GM13976 (cell line): ENCODE measurements at regions not wholly inside any gene's neighbourhood (a gene's known extent, or its start where the extent isn't known, plus 50 kb on each side); places are given as distances from the start of the nearest gene placed in this dataset.
"Not testable (repeated sequence)": the region's sequence is repeated elsewhere in the genome, so short reads cannot be mapped to it uniquely, and the experiment has no call there.

ENCODE experiments used
- DNase-seq: peaks from one replicate; pipeline ENCODE4 v3.0.0; 2012; ENCODE audit warnings: low spot score
- in situ Hi-C: fragments of 300-500 bp; cut with MboI; formaldehyde crosslinking; loops from one replicate; pipeline ENCODE4 v1.12.0; 2022; ENCODE audit warnings: low sequenced_read_pairs, mixed read lengths, inconsistent platforms; ENCODE audit not compliant: unreplicated experiment
- TF ChIP-seq, protein P1 (sequence below): IDR thresholded peaks from 2 replicates; pipeline ENCODE4 v1.5.1; 2012; ENCODE audit warnings: borderline replicate concordance, mild to moderate bottlenecking; ENCODE audit not compliant: insufficient read depth; ENCODE audit errors: extremely low read depth, missing control alignments, control extremely low read depth

DNA sequence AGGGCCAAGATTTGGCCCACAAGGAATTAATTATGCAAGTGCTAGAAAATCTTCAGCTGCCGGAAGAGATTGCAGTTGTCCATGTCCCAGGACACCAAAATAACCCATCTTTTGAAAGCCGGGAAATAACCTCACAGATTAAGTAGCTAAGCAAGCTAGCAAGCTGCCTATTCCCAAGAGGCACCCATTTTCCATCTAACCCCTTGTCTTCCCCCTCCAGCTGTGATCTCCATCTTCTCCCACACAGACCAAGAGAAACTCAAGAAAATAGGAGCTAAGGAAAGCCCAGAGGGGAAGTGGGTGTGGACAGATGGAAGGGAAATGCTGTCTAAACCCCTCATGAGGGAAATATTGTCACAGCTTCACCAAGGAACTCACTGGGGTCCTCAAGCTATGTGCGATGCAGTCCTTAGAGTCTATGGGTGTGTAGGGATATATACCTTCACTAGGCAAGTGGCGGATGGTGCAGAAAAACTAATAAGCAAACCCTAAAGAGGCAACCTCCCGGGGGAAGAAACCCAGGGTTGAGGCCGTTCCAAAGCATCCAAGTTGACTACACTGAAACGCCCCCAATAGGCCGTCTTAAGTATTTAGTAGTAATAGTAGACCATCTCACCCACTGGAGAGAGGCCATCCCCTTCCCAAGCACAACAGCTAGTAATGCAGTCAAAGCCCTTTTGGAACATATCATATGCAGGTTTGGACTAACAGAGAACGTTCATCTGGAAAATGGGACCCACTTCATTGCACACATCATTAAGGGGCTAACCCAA is 64.3 kb upstream of the PRSS16 start:
- in situ Hi-C loops, result loop anchor here (25.0 kb wide), 1 partner anchor 329 kb away; no protein-coding TSS in a partner anchor
- TF ChIP-seq, protein P1, sequence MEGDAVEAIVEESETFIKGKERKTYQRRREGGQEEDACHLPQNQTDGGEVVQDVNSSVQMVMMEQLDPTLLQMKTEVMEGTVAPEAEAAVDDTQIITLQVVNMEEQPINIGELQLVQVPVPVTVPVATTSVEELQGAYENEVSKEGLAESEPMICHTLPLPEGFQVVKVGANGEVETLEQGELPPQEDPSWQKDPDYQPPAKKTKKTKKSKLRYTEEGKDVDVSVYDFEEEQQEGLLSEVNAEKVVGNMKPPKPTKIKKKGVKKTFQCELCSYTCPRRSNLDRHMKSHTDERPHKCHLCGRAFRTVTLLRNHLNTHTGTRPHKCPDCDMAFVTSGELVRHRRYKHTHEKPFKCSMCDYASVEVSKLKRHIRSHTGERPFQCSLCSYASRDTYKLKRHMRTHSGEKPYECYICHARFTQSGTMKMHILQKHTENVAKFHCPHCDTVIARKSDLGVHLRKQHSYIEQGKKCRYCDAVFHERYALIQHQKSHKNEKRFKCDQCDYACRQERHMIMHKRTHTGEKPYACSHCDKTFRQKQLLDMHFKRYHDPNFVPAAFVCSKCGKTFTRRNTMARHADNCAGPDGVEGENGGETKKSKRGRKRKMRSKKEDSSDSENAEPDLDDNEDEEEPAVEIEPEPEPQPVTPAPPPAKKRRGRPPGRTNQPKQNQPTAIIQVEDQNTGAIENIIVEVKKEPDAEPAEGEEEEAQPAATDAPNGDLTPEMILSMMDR, result no peak
- DNase-seq, result no peak

DNA sequence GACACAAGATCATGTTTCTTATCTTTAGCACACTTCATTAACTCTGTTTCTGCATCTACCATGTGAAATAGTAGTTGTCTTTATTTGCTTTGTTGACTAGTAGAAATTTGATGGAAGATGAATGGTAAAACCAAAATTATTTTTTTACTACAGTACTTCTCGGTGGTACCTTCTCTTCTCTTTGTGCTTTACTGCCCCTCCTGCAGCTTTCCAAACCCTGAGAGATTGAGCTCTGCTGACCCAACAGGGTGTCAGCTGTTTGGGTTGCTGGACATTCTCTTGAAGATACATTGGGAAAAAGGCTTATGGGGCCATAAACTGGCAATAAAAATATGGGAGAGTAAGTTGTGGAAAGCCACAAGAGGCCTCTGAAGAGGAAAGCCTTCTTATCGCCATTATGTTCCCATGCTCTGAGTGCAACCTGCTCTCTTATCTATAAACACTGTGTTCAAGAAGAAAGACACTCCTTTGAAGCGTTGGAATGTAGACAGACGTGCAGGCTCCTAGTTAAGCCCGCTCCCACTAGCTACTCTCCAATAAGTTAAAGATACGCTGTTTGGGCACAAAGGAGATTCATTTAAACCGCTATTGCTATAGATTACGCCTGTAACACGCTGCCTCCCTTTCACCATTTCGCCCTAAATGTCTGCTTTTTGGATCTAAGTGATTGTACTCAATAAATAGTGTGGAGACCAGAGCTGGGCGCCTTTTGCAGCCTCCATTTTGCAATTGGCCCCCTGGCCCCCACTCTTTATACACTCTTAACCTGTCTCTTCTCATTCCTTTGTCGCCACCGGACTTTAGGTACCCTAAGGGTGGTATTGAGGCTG is 60.1 kb upstream of the PRSS16 start:
- in situ Hi-C loops, result loop anchor here (25.0 kb wide), 1 partner anchor 325 kb away; no protein-coding TSS in a partner anchor
- TF ChIP-seq, protein P1, result no peak
- DNase-seq, result no peak

DNA sequence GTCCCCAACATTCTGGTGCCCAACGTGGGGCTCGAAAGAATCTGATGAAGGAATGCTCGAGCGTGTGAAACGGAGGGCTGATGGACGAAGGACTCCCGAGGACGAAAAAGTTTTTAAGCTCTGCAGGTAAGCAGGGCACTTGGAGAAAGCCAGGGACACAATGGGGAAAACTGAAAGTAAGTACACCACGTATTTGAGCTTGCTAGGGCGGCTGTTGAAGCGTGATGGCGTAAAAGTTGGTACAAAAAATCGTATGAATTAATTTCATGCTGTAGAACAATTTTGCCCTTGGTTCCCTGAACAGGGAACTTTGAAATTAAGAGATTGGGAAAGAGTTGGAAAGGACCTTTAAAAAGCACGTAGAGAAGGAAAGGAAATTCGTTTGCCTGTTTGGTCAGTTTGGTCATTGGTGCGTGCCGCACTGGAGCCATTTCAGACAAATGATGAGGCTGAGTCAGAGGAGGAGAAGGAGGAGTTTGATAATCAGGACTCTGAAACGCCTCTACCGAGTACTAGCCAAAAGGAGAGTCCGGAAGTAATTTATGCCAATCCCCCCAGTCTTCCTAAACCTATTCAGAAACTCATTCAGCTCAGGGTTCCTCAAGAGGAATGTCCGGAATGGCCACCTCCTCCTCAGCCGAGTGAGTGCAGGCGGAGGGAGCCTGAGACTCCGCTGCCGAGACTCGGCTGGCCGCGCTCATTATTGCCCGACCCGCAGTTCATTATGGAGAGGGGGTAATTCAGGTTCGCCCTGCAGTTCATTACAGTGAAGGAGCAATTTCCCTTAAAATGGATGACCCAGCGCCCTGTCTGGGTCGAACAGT is 59.2 kb upstream of the PRSS16 start:
- TF ChIP-seq, protein P1, result peak; percentile 6
- in situ Hi-C loops, result loop anchor here (25.0 kb wide), 1 partner anchor 324 kb away; no protein-coding TSS in a partner anchor
- peak; percentile 72 for DNase-seq

DNA sequence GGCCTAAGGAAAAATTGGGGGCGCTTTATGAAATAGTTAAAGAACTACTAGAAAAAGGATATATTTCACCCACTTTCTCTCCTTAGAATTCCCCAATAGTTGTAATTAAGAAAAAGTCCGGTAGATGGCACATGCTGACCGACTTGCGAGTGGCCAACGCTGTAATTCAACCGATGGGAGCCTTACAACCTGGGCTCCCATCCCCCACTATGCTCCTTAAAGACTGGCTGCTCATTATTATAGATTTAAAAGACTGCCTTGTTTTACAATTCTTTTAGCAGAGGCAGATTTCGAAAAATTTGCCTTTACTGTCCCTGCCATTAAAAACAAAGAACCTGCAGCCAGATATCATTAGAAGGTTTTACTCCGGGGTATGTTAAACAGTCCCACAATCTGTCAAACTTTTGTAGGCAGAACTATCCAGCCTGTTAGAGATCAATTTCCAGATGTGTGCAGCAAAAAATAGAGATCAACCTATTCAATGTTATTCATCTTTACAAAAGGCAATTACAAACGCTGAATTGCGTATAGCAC is 58.5 kb upstream of the PRSS16 start:
- TF ChIP-seq, protein P1, result peak; percentile 65
- peak; percentile 70 for DNase-seq
- in situ Hi-C loops, result loop anchor here (25.0 kb wide), 1 partner anchor 323 kb away; no protein-coding TSS in a partner anchor

DNA sequence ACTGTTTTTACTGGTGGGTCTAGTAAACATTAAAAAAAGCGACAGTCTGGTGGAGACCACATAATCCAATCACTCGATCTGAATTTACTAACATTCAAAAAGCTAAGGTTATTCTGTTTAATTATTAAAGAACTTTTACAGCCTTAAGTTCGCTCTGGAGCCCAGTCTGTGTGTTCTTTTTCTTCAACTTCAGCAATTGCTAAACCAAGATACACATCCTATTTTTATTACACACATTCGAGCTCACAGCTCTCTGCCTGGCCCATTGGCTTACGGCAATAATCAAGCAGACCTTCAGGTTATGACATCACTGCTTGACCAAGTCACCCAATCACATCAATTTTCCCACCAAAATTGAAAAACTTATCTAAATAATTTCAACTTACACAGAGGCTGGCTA is 57.4 kb upstream of the PRSS16 start:
- no peak for DNase-seq
- TF ChIP-seq, protein P1, result no peak
- in situ Hi-C loops, result loop anchor here (25.0 kb wide), 1 partner anchor 322 kb away; no protein-coding TSS in a partner anchor

DNA sequence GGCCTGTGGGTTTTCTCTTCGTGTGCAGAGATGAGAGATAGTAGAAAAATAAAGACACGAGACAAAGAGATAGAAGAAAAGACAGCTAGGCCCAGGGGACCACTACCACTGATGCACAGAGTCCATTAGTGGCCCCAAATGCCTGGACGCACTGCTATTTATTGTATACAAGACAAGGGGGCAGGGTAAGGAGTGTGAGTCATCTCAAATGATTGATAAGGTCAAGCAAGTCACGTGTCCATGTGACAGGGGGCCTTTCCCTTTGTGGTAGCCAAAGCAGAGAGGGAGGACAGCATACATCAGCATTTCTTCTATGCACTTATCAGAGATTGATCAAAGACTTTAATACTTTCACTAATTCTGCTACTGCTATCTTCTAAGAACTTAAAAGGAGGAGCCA is 53.0 kb upstream of the PRSS16 start:
- in situ Hi-C loops, result loop anchor here (25.0 kb wide), 1 partner anchor 318 kb away; no protein-coding TSS in a partner anchor
- DNase-seq, result not testable (repeated sequence)

DNA sequence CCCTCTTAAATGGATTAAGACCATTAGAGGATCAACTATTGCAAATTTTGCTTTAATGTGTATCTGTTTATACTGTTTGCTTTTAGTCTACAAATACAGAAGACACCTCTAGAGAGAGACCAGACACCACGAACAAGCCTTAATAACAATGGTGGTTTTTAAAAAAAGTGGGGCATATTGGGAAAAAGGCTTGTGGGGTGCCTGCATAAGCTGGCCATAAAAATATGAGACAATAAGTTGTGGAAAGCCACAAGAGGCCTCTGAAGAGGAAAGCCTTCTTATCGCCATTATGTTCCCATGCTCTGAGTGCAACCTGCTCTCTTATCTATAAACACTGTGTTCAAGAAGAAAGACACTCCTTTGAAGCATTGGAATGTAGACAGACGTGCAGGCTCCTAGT is 52.0 kb upstream of the PRSS16 start:
- DNase-seq, result not testable (repeated sequence)
- in situ Hi-C loops, result loop anchor here (25.0 kb wide), 1 partner anchor 317 kb away; no protein-coding TSS in a partner anchor
